Fibroblast of gingiva (primary cell): ENCODE measurements at regions not wholly inside any gene's neighbourhood (a gene's known extent, or its start where the extent isn't known, plus 50 kb on each side); places are given as distances from the start of the nearest gene placed in this dataset.
"Not testable (repeated sequence)": the region's sequence is repeated elsewhere in the genome, so short reads cannot be mapped to it uniquely, and the experiment has no call there.

Source experiments
- DNase-seq: peaks from one replicate; pipeline ENCODE4 v3.0.0-alpha.2; 2011; ENCODE audit warnings: low read depth

DNA sequence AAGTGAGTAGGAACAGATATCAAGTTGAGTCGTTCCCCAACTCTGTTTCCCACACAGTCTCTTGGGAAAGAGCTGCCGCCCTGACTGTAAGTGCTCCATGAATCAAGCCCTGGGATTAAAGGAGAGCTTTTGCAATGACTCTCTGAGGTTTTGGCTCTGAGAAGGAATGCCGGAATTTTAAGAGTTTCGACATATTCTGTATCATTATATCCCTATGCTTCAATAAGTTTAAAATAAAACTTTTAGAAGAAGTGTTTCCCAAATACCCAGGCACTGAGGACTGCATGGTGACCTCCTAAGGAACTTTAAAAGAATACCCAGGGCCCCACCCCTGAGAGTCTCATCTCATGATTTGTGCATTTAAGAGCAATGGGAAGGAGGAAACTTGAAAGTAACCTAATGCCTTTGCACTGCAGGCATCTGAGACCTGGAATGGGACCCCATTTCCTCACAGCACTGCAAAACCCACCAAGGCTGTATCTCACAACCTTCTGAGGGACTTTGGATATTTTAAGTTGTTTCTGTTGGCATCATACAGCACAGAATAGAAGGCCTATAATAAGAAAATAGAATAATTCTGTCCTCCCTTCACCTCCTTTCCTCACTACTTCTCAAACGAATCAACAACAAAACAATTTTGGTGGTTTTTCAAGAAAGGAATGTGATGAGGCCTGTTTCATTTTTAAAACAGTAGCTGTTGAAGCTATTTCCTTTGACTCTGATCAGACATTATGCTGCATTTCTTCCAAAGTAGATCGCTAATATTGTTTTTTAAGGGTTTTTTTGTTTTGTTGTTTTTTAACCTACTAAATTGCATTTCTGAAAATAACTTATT, 121.2 kb downstream of the GASK1B start:
- DNase-seq = peak; percentile 92

DNA sequence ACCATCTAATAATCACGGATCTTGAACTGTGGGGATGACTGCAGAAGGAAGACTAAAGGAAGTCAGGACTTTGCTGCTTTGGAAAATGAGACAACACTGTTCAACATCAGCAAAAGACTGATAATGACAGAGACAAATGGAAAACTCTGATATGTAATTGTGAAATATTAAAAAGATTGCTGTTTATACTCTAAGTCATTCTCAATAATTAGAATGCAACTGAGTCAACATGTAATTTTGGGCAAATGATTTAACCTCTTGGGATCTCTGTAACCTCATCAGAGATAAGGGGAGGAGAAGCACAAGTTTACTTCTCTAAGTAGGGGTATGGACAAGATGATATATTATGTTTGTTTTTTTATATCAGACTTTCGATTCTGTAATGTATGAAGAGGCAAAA, 121.9 kb downstream of the GASK1B start:
- no peak for DNase-seq

DNA sequence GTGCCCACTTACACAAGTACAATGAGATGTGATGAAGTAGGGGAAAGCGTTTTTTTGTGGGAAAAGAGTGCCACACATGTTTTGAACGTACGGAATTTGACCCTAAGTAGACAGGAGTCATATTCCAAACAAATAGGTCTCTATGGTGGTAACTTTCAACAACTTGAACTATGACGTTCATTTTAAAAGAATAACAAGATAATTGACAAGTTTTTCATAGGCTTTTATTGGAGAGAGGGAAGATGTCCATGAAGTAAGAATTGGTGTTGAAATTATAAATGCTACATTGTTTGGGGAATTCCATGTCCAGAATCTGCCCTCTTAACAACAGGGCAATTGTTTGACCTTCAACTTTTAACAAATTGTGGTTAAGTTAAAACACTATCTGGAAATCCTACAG, 126.5 kb downstream of the GASK1B start:
- peak; percentile 25 for DNase-seq

- DNase-seq = no peak
These were observed 128.7 kb downstream of the GASK1B start for GRCh38 chr4:158043971-158044618.

- DNase-seq = peak; percentile 81
These were observed 130.2 kb downstream of the GASK1B start for GRCh38 chr4:158042591-158043030.

DNA sequence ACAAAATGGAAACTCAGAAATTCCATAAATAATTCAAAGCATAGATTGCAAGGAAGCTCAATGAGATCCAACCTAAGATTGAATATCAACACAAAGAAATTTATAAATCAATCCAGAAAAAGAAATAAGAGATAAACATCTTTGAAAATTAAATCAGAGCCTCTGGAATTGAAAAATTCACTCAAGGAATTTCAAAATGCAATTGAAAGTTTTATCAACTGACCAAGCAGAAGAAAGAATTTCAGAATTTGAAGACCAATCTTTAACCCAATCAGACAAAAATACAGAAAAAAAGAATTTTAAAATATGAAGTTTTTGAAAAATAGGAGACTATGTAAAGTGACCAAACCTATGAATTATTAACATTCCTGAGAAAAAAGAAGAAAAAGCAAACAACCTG, 134.1 kb downstream of the GASK1B start:
- DNase-seq = no peak

GRCh38 chr4:158036998-158037397, 135.8 kb downstream of the GASK1B start:
- DNase-seq = no peak

GRCh38 chr4:158035662-158036195, 137.1 kb downstream of the GASK1B start:
- DNase-seq = no peak

- DNase-seq = no peak
These were observed 139.3 kb downstream of the GASK1B start for GRCh38 chr4:158033416-158034120.

- DNase-seq = no peak
These were observed 140.0 kb downstream of the GASK1B start for GRCh38 chr4:158032733-158033415.

DNA sequence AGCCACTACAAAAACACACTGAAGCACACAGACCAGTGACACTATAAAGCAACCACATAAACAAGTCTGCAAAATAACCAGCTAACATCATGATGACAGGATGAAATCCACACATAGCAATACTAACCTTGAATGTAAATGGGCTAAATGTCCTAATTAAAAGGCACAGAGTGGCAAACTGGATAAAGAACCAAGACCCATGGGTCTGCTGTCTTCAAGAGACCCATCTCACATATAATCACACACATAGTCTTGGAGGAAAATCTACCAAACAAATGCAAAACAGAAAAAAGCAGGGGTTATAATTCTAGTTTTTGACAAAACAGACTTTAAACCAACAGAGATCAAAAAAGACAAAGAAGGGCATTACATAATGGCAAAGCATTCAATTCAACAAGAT, 144.4 kb downstream of the GASK1B start:
- DNase-seq = not testable (repeated sequence)

GRCh38 chr4:158025131-158025530, 147.7 kb downstream of the GASK1B start:
- DNase-seq = no peak

DNA sequence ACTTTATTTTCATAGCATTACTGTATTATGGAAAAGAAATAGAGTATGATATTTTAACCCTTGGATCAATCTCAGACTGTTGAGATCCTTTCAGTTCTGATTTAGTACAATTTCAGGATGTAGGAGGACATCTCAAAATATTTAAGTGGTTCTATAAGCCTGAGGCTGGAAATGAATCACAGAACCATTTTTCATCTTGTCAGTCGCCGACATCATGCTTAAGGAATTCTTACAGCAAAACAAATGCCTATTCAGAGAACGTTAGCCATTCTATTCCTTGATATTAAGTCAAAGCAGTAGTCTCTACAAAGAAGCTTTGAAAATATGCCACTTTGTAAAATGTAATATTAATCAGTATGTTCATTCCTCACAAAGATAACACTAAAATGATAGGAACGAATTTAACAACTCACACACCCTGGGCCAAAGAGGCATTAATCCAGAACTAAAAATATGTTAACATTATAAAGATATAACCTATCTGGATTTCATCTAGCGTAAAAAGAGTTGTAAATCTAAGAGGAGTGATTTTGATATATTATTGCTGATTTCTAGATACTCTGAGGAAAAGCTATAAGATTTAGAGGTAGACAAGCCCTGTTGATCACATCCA, 152.0 kb downstream of the GASK1B start:
- peak; percentile 54 for DNase-seq

DNA sequence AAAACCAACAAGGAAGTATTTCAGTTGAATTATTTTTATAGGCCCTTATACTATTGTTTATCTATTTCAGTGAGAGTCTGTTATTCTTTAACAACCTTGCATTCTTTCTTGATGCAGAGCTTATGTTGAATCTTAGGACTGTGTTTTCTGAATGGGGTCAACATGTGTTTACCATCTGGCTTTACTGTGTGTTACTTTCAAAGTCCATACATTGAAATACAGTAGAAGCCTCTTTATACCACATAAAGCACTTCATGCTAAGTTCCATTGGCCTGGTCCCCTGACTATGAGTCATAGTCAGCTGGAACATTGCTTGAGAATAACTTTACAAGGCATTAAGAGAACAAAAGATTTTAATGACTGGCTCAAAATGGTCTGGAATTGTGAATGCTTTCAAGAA, 152.6 kb downstream of the GASK1B start:
- DNase-seq = peak; percentile 86

- DNase-seq = no peak
These were observed 154.0 kb downstream of the GASK1B start for GRCh38 chr4:158018831-158019230.

GRCh38 chr4:158018221-158018830, 154.5 kb downstream of the GASK1B start:
- DNase-seq = no peak

- DNase-seq = peak; percentile 73
These were observed 156.3 kb downstream of the GASK1B start for GRCh38 chr4:158016511-158016910.

- DNase-seq = peak; percentile 16
These were observed 157.6 kb downstream of the GASK1B start for GRCh38 chr4:158015241-158015640.

GRCh38 chr4:158013858-158014257, 159.0 kb downstream of the GASK1B start:
- DNase-seq = peak; percentile 6

DNA sequence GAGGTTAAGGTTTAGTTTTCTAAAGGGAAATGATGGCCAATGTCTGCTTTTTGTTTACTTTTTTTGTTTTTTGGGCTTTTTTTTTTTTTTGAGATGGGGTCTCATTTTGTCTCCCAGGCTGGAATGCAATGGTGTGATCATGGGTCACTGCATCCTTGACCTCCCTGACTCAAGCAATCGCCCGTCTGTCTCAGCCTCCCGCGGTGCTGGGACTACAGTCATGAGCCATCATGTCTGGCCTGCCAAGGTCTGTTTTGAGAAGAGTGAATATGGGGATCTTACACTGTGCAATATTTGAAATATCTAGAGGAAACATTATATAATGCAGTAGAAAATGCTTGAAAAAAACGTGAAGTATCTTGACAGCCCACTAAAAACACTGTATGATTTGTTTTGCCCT, 162.5 kb downstream of the GASK1B start:
- DNase-seq = no peak
